H1 (cell line): ENCODE measurements at regions not wholly inside any gene's neighbourhood (a gene's known extent, or its start where the extent isn't known, plus 50 kb on each side); places are given as distances from the start of the nearest gene placed in this dataset.

Experiments used
- POLR2AphosphoS5 ChIP-seq: IDR thresholded peaks from 2 replicates; pipeline ENCODE4 v1.6.1; 2011; ENCODE audit warnings: low read depth, low read length
- SP2 ChIP-seq: IDR thresholded peaks from 2 replicates; pipeline ENCODE4 v1.6.1; 2012; ENCODE audit warnings: mild to moderate bottlenecking, low read length, inconsistent platforms
- TF ChIP-seq, protein P1 (sequence below): fragments of 300-600 bp; sonication (generic); IDR thresholded peaks from 2 replicates; pipeline ENCODE4 v1.7.1; 2012; ENCODE audit warnings: low read length, moderate library complexity, mild to moderate bottlenecking, inconsistent platforms; ENCODE audit not compliant: insufficient replicate concordance

DNA sequence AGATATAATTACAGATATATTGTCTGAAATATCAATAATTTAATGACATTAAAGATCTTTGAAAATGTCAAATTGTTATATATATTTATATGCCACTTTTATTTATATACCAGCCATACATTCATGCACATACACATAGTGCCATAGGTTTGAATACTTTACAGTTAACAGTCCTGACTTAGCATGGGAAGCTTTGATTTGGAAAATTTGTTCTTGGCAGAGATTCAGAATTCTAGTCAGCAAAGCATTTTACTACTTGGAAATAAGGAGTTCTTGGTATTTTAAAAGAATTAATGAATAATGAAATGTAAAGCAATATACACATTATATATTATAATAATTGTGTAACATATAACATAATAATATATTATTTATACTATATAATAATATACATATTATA is 277.0 kb upstream of the PCDH20 start (continued):
- TF ChIP-seq, protein P1, sequence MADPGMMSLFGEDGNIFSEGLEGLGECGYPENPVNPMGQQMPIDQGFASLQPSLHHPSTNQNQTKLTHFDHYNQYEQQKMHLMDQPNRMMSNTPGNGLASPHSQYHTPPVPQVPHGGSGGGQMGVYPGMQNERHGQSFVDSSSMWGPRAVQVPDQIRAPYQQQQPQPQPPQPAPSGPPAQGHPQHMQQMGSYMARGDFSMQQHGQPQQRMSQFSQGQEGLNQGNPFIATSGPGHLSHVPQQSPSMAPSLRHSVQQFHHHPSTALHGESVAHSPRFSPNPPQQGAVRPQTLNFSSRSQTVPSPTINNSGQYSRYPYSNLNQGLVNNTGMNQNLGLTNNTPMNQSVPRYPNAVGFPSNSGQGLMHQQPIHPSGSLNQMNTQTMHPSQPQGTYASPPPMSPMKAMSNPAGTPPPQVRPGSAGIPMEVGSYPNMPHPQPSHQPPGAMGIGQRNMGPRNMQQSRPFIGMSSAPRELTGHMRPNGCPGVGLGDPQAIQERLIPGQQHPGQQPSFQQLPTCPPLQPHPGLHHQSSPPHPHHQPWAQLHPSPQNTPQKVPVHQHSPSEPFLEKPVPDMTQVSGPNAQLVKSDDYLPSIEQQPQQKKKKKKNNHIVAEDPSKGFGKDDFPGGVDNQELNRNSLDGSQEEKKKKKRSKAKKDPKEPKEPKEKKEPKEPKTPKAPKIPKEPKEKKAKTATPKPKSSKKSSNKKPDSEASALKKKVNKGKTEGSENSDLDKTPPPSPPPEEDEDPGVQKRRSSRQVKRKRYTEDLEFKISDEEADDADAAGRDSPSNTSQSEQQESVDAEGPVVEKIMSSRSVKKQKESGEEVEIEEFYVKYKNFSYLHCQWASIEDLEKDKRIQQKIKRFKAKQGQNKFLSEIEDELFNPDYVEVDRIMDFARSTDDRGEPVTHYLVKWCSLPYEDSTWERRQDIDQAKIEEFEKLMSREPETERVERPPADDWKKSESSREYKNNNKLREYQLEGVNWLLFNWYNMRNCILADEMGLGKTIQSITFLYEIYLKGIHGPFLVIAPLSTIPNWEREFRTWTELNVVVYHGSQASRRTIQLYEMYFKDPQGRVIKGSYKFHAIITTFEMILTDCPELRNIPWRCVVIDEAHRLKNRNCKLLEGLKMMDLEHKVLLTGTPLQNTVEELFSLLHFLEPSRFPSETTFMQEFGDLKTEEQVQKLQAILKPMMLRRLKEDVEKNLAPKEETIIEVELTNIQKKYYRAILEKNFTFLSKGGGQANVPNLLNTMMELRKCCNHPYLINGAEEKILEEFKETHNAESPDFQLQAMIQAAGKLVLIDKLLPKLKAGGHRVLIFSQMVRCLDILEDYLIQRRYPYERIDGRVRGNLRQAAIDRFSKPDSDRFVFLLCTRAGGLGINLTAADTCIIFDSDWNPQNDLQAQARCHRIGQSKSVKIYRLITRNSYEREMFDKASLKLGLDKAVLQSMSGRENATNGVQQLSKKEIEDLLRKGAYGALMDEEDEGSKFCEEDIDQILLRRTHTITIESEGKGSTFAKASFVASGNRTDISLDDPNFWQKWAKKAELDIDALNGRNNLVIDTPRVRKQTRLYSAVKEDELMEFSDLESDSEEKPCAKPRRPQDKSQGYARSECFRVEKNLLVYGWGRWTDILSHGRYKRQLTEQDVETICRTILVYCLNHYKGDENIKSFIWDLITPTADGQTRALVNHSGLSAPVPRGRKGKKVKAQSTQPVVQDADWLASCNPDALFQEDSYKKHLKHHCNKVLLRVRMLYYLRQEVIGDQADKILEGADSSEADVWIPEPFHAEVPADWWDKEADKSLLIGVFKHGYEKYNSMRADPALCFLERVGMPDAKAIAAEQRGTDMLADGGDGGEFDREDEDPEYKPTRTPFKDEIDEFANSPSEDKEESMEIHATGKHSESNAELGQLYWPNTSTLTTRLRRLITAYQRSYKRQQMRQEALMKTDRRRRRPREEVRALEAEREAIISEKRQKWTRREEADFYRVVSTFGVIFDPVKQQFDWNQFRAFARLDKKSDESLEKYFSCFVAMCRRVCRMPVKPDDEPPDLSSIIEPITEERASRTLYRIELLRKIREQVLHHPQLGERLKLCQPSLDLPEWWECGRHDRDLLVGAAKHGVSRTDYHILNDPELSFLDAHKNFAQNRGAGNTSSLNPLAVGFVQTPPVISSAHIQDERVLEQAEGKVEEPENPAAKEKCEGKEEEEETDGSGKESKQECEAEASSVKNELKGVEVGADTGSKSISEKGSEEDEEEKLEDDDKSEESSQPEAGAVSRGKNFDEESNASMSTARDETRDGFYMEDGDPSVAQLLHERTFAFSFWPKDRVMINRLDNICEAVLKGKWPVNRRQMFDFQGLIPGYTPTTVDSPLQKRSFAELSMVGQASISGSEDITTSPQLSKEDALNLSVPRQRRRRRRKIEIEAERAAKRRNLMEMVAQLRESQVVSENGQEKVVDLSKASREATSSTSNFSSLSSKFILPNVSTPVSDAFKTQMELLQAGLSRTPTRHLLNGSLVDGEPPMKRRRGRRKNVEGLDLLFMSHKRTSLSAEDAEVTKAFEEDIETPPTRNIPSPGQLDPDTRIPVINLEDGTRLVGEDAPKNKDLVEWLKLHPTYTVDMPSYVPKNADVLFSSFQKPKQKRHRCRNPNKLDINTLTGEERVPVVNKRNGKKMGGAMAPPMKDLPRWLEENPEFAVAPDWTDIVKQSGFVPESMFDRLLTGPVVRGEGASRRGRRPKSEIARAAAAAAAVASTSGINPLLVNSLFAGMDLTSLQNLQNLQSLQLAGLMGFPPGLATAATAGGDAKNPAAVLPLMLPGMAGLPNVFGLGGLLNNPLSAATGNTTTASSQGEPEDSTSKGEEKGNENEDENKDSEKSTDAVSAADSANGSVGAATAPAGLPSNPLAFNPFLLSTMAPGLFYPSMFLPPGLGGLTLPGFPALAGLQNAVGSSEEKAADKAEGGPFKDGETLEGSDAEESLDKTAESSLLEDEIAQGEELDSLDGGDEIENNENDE = no peak
- TF ChIP-seq SP2 = no peak
- no peak for TF ChIP-seq POLR2AphosphoS5
- TF ChIP-seq, all 59 proteins: peak for 0
